ENCODE measurements at regions not wholly inside any gene's neighbourhood (a gene's known extent, or its start where the extent isn't known, plus 50 kb on each side); places are given as distances from the start of the nearest gene placed in this dataset.

GRCh38 chr12:75571204-75571603 is 59.8 kb upstream of the KRR1 start:
- H3K27me3 Mint-ChIP-seq = no peaks in the 10 kb centered on the region
- no peaks in the 10 kb centered on the region for H3K9me3 Mint-ChIP-seq
- Histone ChIP-seq H3K36me3 (ENCODE audit: control insufficient read depth, insufficient read depth, low read length) (no peaks in the 10 kb centered on the region), H3K4me3 (ENCODE audit: low read depth, low read length) (no peak overlapping the region), H3K9me3 (ENCODE audit: control insufficient read depth in 2 of 2, low read length in 2 of 2) (no peaks in the 10 kb centered on the region), H3K27me3 (ENCODE audit: control insufficient read depth, insufficient read depth, low read length) (peaks cover 2% of the 10 kb centered on the region), H3K4me1 (ENCODE audit: control insufficient read depth, insufficient read depth, low read length, poor library complexity, severe bottlenecking) (no peaks in the 10 kb centered on the region), H3K27ac (ENCODE audit: insufficient read depth, low read length, poor library complexity, severe bottlenecking) (no peak overlapping the region)
- no peak overlapping the region for H3K27ac Mint-ChIP-seq
- DNase-seq (no peak), ATAC-seq (ENCODE audit: low read depth in 2 of 2) (no peak)
- no peaks in the 10 kb centered on the region for H3K36me3 Mint-ChIP-seq
- H3K4me3 Mint-ChIP-seq = no peak overlapping the region
- H3K4me1 Mint-ChIP-seq = peaks cover 0 to 5% (median under 1%) of the 10 kb centered on the region in 4 donors

- Histone ChIP-seq H3K27ac (ENCODE audit: insufficient read depth, low read length, poor library complexity, severe bottlenecking) (no peak overlapping the region), H3K36me3 (ENCODE audit: control insufficient read depth, insufficient read depth, low read length) (no peaks in the 10 kb centered on the region), H3K9me3 (ENCODE audit: control insufficient read depth in 2 of 2, low read length in 2 of 2) (no peaks in the 10 kb centered on the region), H3K4me3 (ENCODE audit: low read depth, low read length) (no peak overlapping the region), H3K27me3 (ENCODE audit: control insufficient read depth, insufficient read depth, low read length) (peaks cover 7% of the 10 kb centered on the region), H3K4me1 (ENCODE audit: control insufficient read depth, insufficient read depth, low read length, poor library complexity, severe bottlenecking) (no peaks in the 10 kb centered on the region)
- Mint-ChIP-seq H3K27me3 (peaks cover 8% of the 10 kb centered on the region), H3K4me1 (peaks cover 0 to 5% (median under 1%) of the 10 kb centered on the region in 4 donors), H3K27ac (no peak overlapping the region), H3K9me3 (no peaks in the 10 kb centered on the region), H3K36me3 (no peaks in the 10 kb centered on the region), H3K4me3 (no peak overlapping the region)
- ATAC-seq (ENCODE audit: low read depth in 2 of 2) (no peak), DNase-seq (no peak)
Measured at GRCh38 chr12:75568801-75569200, 57.4 kb upstream of the KRR1 start.

DNA sequence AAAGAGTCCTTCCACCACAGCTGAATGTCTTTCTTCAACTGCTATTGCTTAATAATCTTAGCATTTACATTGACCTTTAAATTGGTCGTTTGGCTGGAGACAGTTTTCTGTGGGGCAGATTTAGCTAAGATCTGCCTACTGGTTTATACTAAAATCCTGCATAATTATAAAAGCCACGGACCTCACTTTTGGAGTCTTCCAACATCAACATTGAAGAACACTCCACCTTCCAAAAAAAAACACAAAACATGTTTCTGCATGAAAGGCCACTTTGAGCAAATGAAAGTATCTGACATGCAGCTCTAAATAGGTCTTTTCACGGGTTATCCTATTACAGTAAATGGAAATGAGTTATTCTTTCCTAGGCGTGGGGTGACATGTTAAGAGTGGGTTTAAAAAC is 57.0 kb upstream of the KRR1 start:
- Mint-ChIP-seq H3K36me3 (no peaks in the 10 kb centered on the region), H3K27ac (no peak overlapping the region), H3K9me3 (no peaks in the 10 kb centered on the region), H3K27me3 (peaks cover 8% of the 10 kb centered on the region), H3K4me3 (no peak overlapping the region), H3K4me1 (peaks cover 0 to 5% (median under 1%) of the 10 kb centered on the region in 4 donors)
- Histone ChIP-seq H3K4me3 (ENCODE audit: low read depth, low read length) (no peak overlapping the region), H3K27me3 (ENCODE audit: control insufficient read depth, insufficient read depth, low read length) (peaks cover 8% of the 10 kb centered on the region), H3K36me3 (ENCODE audit: control insufficient read depth, insufficient read depth, low read length) (no peaks in the 10 kb centered on the region), H3K9me3 (ENCODE audit: control insufficient read depth in 2 of 2, low read length in 2 of 2) (no peaks in the 10 kb centered on the region), H3K4me1 (ENCODE audit: control insufficient read depth, insufficient read depth, low read length, poor library complexity, severe bottlenecking) (no peaks in the 10 kb centered on the region), H3K27ac (ENCODE audit: insufficient read depth, low read length, poor library complexity, severe bottlenecking) (no peak overlapping the region)
- DNase-seq = no peak
- no peak for ATAC-seq (ENCODE audit: low read depth in 2 of 2)

DNA sequence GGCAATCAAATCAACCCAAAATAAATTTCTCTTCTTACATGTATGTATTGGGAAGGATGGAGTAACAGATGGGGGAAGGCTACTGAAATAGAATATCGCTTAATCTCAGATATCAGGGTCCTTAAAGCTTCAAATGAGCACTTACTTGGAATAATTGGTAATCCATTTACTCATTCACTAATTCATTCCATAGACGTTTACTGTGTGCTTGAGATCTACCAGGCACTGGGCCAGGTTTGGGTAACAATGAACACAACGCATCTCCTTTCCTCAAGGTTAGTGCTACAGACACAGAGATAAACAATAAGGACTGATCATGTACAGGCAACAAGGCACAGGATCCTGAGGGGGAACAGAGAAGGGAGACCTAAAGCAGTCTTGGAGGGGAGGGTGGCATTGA is 54.4 kb upstream of the KRR1 start:
- Mint-ChIP-seq H3K4me1 (peaks cover 0 to 5% (median under 1%) of the 10 kb centered on the region in 4 donors), H3K36me3 (no peaks in the 10 kb centered on the region), H3K27me3 (peaks cover 18% of the 10 kb centered on the region), H3K4me3 (no peak overlapping the region), H3K27ac (no peak overlapping the region), H3K9me3 (no peaks in the 10 kb centered on the region)
- Histone ChIP-seq H3K4me1 (ENCODE audit: control insufficient read depth, insufficient read depth, low read length, poor library complexity, severe bottlenecking) (no peaks in the 10 kb centered on the region), H3K27ac (ENCODE audit: insufficient read depth, low read length, poor library complexity, severe bottlenecking) (no peak overlapping the region), H3K9me3 (ENCODE audit: control insufficient read depth in 2 of 2, low read length in 2 of 2) (no peaks in the 10 kb centered on the region), H3K27me3 (ENCODE audit: control insufficient read depth, insufficient read depth, low read length) (peaks cover 11% of the 10 kb centered on the region), H3K36me3 (ENCODE audit: control insufficient read depth, insufficient read depth, low read length) (no peaks in the 10 kb centered on the region), H3K4me3 (ENCODE audit: low read depth, low read length) (no peak overlapping the region)
- DNase-seq (no peak), ATAC-seq (ENCODE audit: low read depth in 2 of 2) (no peak)

GRCh38 chr12:75564852-75565251 is 53.4 kb upstream of the KRR1 start:
- Mint-ChIP-seq H3K4me1 (peaks cover 0 to 5% (median under 1%) of the 10 kb centered on the region in 4 donors), H3K9me3 (no peaks in the 10 kb centered on the region), H3K4me3 (no peak overlapping the region), H3K27ac (no peak overlapping the region), H3K36me3 (no peaks in the 10 kb centered on the region), H3K27me3 (peaks cover 18% of the 10 kb centered on the region)
- Histone ChIP-seq H3K27me3 (ENCODE audit: control insufficient read depth, insufficient read depth, low read length) (peaks cover 13% of the 10 kb centered on the region), H3K36me3 (ENCODE audit: control insufficient read depth, insufficient read depth, low read length) (no peaks in the 10 kb centered on the region), H3K9me3 (ENCODE audit: control insufficient read depth in 2 of 2, low read length in 2 of 2) (no peaks in the 10 kb centered on the region), H3K4me3 (ENCODE audit: low read depth, low read length) (no peak overlapping the region), H3K27ac (ENCODE audit: insufficient read depth, low read length, poor library complexity, severe bottlenecking) (no peak overlapping the region), H3K4me1 (ENCODE audit: control insufficient read depth, insufficient read depth, low read length, poor library complexity, severe bottlenecking) (no peaks in the 10 kb centered on the region)
- DNase-seq (no peak), ATAC-seq (ENCODE audit: low read depth in 2 of 2) (no peak)

DNA sequence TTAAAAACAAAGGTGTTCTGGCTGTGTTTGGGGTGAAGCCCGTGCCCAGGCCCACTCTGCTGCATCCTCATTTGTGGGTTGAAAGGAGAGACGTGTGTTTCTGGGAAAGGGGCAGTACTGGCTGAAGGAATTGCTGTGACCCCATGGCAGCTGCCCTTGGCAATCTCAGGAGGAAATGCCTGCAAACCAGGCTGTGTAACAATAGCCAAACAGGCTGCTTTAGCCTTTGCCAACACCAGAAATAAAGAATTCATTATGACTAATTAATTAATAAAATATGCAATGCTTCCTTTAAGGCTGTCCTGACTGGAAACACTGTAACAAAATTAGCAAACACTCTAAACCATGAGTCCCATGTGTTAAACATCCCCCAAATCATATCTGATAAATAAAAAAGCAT is 53.0 kb upstream of the KRR1 start:
- Histone ChIP-seq H3K4me1 (ENCODE audit: control insufficient read depth, insufficient read depth, low read length, poor library complexity, severe bottlenecking) (no peaks in the 10 kb centered on the region), H3K36me3 (ENCODE audit: control insufficient read depth, insufficient read depth, low read length) (no peaks in the 10 kb centered on the region), H3K27me3 (ENCODE audit: control insufficient read depth, insufficient read depth, low read length) (peaks cover 13% of the 10 kb centered on the region), H3K27ac (ENCODE audit: insufficient read depth, low read length, poor library complexity, severe bottlenecking) (no peak overlapping the region), H3K4me3 (ENCODE audit: low read depth, low read length) (no peak overlapping the region), H3K9me3 (ENCODE audit: control insufficient read depth in 2 of 2, low read length in 2 of 2) (no peaks in the 10 kb centered on the region)
- no peak overlapping the region for H3K27ac Mint-ChIP-seq
- no peak for DNase-seq
- no peak for ATAC-seq (ENCODE audit: low read depth in 2 of 2)
- H3K4me3 Mint-ChIP-seq = no peak overlapping the region
- H3K36me3 Mint-ChIP-seq = no peaks in the 10 kb centered on the region
- no peaks in the 10 kb centered on the region for H3K9me3 Mint-ChIP-seq
- peaks cover 18% of the 10 kb centered on the region for H3K27me3 Mint-ChIP-seq
- H3K4me1 Mint-ChIP-seq = peaks cover 0 to 5% (median under 1%) of the 10 kb centered on the region in 4 donors

DNA sequence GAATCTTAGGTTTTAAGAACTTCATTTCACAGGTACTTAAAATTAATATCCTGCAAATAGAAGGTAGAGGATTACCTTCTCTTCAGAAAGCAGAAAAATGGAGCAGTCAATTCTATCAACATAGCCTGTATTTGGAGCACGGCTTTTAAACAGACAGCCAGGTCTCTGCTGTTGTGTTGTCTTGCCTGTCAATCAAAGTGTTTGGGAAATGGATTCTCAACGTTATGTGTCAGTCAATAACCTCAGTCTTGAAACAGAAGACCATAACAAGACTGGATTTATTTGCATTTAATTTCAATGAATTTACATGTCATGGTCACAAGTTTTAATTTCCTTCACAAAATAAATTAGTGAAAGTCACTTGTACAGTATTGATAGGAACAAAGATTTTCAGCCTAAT is 51.9 kb upstream of the KRR1 start:
- H3K4me1 Mint-ChIP-seq = peaks cover 0 to 5% (median under 1%) of the 10 kb centered on the region in 4 donors
- no peaks in the 10 kb centered on the region for H3K9me3 Mint-ChIP-seq
- no peak for DNase-seq

GRCh38 chr12:75561921-75562320 is 50.5 kb upstream of the KRR1 start:
- Histone ChIP-seq H3K27ac (ENCODE audit: insufficient read depth, low read length, poor library complexity, severe bottlenecking) (no peak overlapping the region), H3K27me3 (ENCODE audit: control insufficient read depth, insufficient read depth, low read length) (peaks cover 13% of the 10 kb centered on the region), H3K4me3 (ENCODE audit: low read depth, low read length) (no peak overlapping the region), H3K36me3 (ENCODE audit: control insufficient read depth, insufficient read depth, low read length) (no peaks in the 10 kb centered on the region), H3K9me3 (ENCODE audit: control insufficient read depth in 2 of 2, low read length in 2 of 2) (no peaks in the 10 kb centered on the region), H3K4me1 (ENCODE audit: control insufficient read depth, insufficient read depth, low read length, poor library complexity, severe bottlenecking) (no peaks in the 10 kb centered on the region)
- Mint-ChIP-seq H3K36me3 (no peaks in the 10 kb centered on the region), H3K27me3 (peaks cover 18% of the 10 kb centered on the region), H3K27ac (no peak overlapping the region), H3K9me3 (no peaks in the 10 kb centered on the region), H3K4me1 (peaks cover 0 to under 1% (median 0%) of the 10 kb centered on the region in 4 donors), H3K4me3 (no peak overlapping the region)
- ATAC-seq (ENCODE audit: low read depth in 2 of 2) = no peak
- no peak for DNase-seq

More for the DNA sequence above, 51.9 kb upstream of the KRR1 start:
- Mint-ChIP-seq H3K27ac (no peak overlapping the region), H3K27me3 (peaks cover 18% of the 10 kb centered on the region), H3K4me3 (no peak overlapping the region), H3K36me3 (no peaks in the 10 kb centered on the region)
- Histone ChIP-seq H3K27me3 (ENCODE audit: control insufficient read depth, insufficient read depth, low read length) (peaks cover 13% of the 10 kb centered on the region), H3K4me3 (ENCODE audit: low read depth, low read length) (no peak overlapping the region), H3K36me3 (ENCODE audit: control insufficient read depth, insufficient read depth, low read length) (no peaks in the 10 kb centered on the region), H3K27ac (ENCODE audit: insufficient read depth, low read length, poor library complexity, severe bottlenecking) (no peak overlapping the region), H3K4me1 (ENCODE audit: control insufficient read depth, insufficient read depth, low read length, poor library complexity, severe bottlenecking) (no peaks in the 10 kb centered on the region), H3K9me3 (ENCODE audit: control insufficient read depth in 2 of 2, low read length in 2 of 2) (no peaks in the 10 kb centered on the region)
- ATAC-seq (ENCODE audit: low read depth in 2 of 2) = no peak

Data from CD4-positive, CD25-positive, alpha-beta regulatory T cell (primary cell).